ENCODE measurements at regions not wholly inside any gene's neighbourhood (a gene's known extent, or its start where the extent isn't known, plus 50 kb on each side); places are given as distances from the start of the nearest gene placed in this dataset.

- peaks cover 0 to 25% (median 9%) of the 10 kb centered on the region in 4 donors for H3K4me1 ChIP-seq
Observed at GRCh38 chr12:124485371-124485770, 82.0 kb downstream of the NCOR2 start.

DNA sequence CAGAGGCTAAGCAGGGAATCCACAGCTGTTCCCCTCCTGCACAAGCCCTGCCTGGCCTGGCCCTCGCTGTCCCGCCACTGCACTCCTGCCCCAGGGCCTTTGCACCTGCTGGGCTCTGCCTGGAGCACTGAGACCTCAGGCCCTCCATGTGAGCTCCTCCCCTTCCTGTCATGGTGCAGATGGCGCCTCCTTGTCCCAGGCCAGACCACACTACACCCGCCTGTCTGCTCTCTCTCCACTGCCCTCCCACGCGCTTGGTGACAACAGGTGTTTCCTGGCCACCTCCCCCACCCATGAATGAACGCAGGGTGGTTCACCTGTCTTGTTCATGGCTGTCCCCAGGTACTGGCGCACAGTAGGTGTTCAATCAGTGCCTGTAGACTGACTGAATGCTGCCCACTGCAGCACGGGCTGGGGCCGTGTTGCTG, 82.9 kb downstream of the NCOR2 start:
- Histone ChIP-seq H3K4me1 (peaks cover 0 to 34% (median 16%) of the 10 kb centered on the region in 4 donors), H3K9me3 (no peaks in the 10 kb centered on the region), H3K36me3 (peaks cover 0 to 64% (median 43%) of the 10 kb centered on the region in 3 donors), H3K27me3 (no peaks in the 10 kb centered on the region), H3K4me3 (no peak overlapping the region), H3K27ac (no peak overlapping the region)
- intact Hi-C loops (cut with DNase I; ENCODE audit: low total_unique reads), result no loop called here
- no peak for DNase-seq
- TF ChIP-seq, protein P1, sequence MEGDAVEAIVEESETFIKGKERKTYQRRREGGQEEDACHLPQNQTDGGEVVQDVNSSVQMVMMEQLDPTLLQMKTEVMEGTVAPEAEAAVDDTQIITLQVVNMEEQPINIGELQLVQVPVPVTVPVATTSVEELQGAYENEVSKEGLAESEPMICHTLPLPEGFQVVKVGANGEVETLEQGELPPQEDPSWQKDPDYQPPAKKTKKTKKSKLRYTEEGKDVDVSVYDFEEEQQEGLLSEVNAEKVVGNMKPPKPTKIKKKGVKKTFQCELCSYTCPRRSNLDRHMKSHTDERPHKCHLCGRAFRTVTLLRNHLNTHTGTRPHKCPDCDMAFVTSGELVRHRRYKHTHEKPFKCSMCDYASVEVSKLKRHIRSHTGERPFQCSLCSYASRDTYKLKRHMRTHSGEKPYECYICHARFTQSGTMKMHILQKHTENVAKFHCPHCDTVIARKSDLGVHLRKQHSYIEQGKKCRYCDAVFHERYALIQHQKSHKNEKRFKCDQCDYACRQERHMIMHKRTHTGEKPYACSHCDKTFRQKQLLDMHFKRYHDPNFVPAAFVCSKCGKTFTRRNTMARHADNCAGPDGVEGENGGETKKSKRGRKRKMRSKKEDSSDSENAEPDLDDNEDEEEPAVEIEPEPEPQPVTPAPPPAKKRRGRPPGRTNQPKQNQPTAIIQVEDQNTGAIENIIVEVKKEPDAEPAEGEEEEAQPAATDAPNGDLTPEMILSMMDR (IDR thresholded peaks at IDR 0.05), result no peak

More at GRCh38 chr12:124485371-124485770, 82.0 kb downstream of the NCOR2 start:
- no peaks in the 10 kb centered on the region for H3K9me3 ChIP-seq
- no peak for DNase-seq
- no peak overlapping the region for H3K4me3 ChIP-seq
- no peaks in the 10 kb centered on the region for H3K27me3 ChIP-seq
- intact Hi-C loops (cut with DNase I; ENCODE audit: low total_unique reads), result no loop called here
- no peak overlapping the region for H3K27ac ChIP-seq
- TF ChIP-seq, protein P1 (IDR thresholded peaks at IDR 0.05), result no peak
- peaks cover 0 to 63% (median 45%) of the 10 kb centered on the region in 3 donors for H3K36me3 ChIP-seq

- Histone ChIP-seq H3K36me3 (peaks cover 0 to 68% (median 41%) of the 10 kb centered on the region in 3 donors), H3K27me3 (no peaks in the 10 kb centered on the region), H3K4me3 (no peak overlapping the region), H3K9me3 (no peaks in the 10 kb centered on the region), H3K27ac (no peak overlapping the region), H3K4me1 (peaks cover 0 to 37% (median 16%) of the 10 kb centered on the region in 4 donors)
- TF ChIP-seq, protein P1 (IDR thresholded peaks at IDR 0.05), result no peak
- no peak for DNase-seq
- intact Hi-C loops (cut with DNase I; ENCODE audit: low total_unique reads), result no loop called here
Observed at GRCh38 chr12:124484067-124484466, 83.3 kb downstream of the NCOR2 start.

GRCh38 chr12:124482901-124483799, 84.3 kb downstream of the NCOR2 start:
- no peak overlapping the region for H3K27ac ChIP-seq
- peaks cover 0 to 34% (median 16%) of the 10 kb centered on the region in 4 donors for H3K4me1 ChIP-seq
- H3K27me3 ChIP-seq, result no peaks in the 10 kb centered on the region
- no peak overlapping the region for H3K4me3 ChIP-seq
- H3K36me3 ChIP-seq, result peaks cover 0 to 77% (median 43%) of the 10 kb centered on the region in 3 donors
- no peak for DNase-seq
- intact Hi-C loops (cut with DNase I; ENCODE audit: low total_unique reads), result no loop called here
- H3K9me3 ChIP-seq, result no peaks in the 10 kb centered on the region
- TF ChIP-seq, protein P1 (IDR thresholded peaks at IDR 0.05), result no peak

DNA sequence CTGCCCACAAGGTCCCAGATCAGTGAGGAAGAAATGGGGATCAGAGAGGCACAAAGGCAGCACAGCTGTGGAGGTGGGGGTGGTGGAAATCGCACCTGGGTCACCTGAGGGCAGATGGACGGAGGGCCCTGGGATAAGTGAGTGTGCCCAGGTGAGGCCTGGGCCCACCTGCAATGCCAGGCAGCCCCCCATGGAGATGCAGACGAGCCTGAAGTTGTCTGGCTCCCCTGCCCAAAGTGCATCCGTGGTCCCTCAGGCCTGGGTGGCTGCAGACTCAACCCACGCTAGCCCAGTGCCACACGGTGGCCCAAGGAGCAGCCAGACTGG, 84.9 kb downstream of the NCOR2 start:
- no peak overlapping the region for H3K27ac ChIP-seq

More for the DNA sequence above, 84.9 kb downstream of the NCOR2 start:
- H3K36me3 ChIP-seq, result peaks cover 0 to 83% (median 49%) of the 10 kb centered on the region in 3 donors
- no peak for DNase-seq
- intact Hi-C loops (cut with DNase I; ENCODE audit: low total_unique reads), result no loop called here
- no peak overlapping the region for H3K4me3 ChIP-seq
- H3K9me3 ChIP-seq, result no peaks in the 10 kb centered on the region
- H3K27me3 ChIP-seq, result no peaks in the 10 kb centered on the region
- H3K4me1 ChIP-seq, result peaks cover 0 to 34% (median 16%) of the 10 kb centered on the region in 4 donors
- TF ChIP-seq, protein P1 (IDR thresholded peaks at IDR 0.05), result no peak

Measured in tibial artery (tissue), 4 donors.